PC-9 (cell line): ENCODE measurements at regions not wholly inside any gene's neighbourhood (a gene's known extent, or its start where the extent isn't known, plus 50 kb on each side); places are given as distances from the start of the nearest gene placed in this dataset.

Source experiments
- BruUV-seq: library from RNA; stranded (reverse); fragments of 400-500 nt; replicated peaks from 2 replicates; lab custom pipeline; 2021; lab: Mats Ljungman, UMichigan
- CTCF ChIA-PET: fragments of 300-600 bp; sonication (Branson Sonifier 250); formaldehyde crosslinking; loops from one replicate; lab custom pipeline; 2022; ENCODE audit warnings: antibody characterized with exemption; lab: Charles Lee
- POLR2A ChIA-PET: fragments of 300-600 bp; sonication (Branson Sonifier 250); formaldehyde crosslinking; loops from one replicate; lab custom pipeline; 2022; ENCODE audit warnings: antibody characterized with exemption; ENCODE audit not compliant: unreplicated experiment; lab: Charles Lee
- DNase-seq, 2 experiments: peaks; one replicate each; pipeline versions ENCODE4 v3.0.0 to v3.0.0-alpha.2; 2015 to 2022; ENCODE audit warnings: mixed read lengths in 1 of 2
- H2AFZ ChIP-seq: fragments of 200-600 bp; sonication (generic); 2 replicates; pipeline ENCODE4 v1.8.1; 2017; ENCODE audit warnings: antibody characterized with exemption
- H3F3A ChIP-seq: fragments of 200-600 bp; sonication (generic); 2 replicates; pipeline ENCODE4 v1.8.1; 2017; ENCODE audit warnings: antibody characterized with exemption, mild to moderate bottlenecking, low read depth; ENCODE audit not compliant: insufficient read depth
- H3K27ac ChIP-seq: fragments of 200-600 bp; sonication (generic); 2 replicates; pipeline ENCODE4 v1.6.1; 2016; ENCODE audit warnings: mixed run types
- H3K27me3 ChIP-seq: fragments of 200-600 bp; sonication (generic); 2 replicates; pipeline ENCODE4 v1.6.1; 2016; ENCODE audit warnings: low read depth, mixed run types; ENCODE audit not compliant: insufficient read depth
- H3K36me3 ChIP-seq: fragments of 200-600 bp; sonication (generic); 2 replicates; pipeline ENCODE4 v1.6.1; 2016; ENCODE audit warnings: low read depth, mixed run types
- H3K4me1 ChIP-seq: fragments of 200-600 bp; sonication (generic); replicated peaks from 2 replicates; pipeline ENCODE4 v1.6.1; 2016; ENCODE audit warnings: mixed run types; ENCODE audit not compliant: insufficient read depth
- H3K4me2 ChIP-seq: fragments of 200-600 bp; sonication (generic); 2 replicates; pipeline ENCODE4 v1.6.1; 2017; ENCODE audit warnings: mixed run types
- H3K4me3 ChIP-seq: fragments of 200-600 bp; sonication (generic); 2 replicates; pipeline ENCODE4 v1.6.1; 2016; ENCODE audit warnings: mixed run types
- H3K79me2 ChIP-seq: fragments of 200-600 bp; sonication (generic); 2 replicates; pipeline ENCODE4 v1.6.1; 2017; ENCODE audit warnings: low read depth, mixed run types
- H3K9me2 ChIP-seq: fragments of 200-600 bp; sonication (generic); 2 replicates; pipeline ENCODE4 v1.8.1; 2017; ENCODE audit warnings: mild to moderate bottlenecking; ENCODE audit not compliant: insufficient read depth
- H3K9me3 ChIP-seq: fragments of 200-600 bp; sonication (generic); 2 replicates; pipeline ENCODE4 v1.8.1; 2016; ENCODE audit warnings: low read depth; ENCODE audit not compliant: insufficient read depth
- H4K20me1 ChIP-seq: fragments of 200-600 bp; sonication (generic); 2 replicates; pipeline ENCODE4 v1.8.1; 2017; ENCODE audit not compliant: insufficient read depth
- CTCF ChIP-seq: fragments of 200-600 bp; sonication (generic); conservative IDR thresholded peaks from 2 replicates; pipeline ENCODE4 v1.6.1; 2017; ENCODE audit warnings: mixed run types, antibody characterized with exemption, mild to moderate bottlenecking, moderate library complexity
- EZH2 ChIP-seq: fragments of 200-600 bp; sonication (generic); IDR thresholded peaks from 2 replicates; pipeline ENCODE4 v1.8.0; 2017; ENCODE audit warnings: antibody characterized with exemption, low read depth
- intact Hi-C: fragments of 100-400 bp; cut with micrococcal nuclease; formaldehyde crosslinking; loops from one replicate; pipeline ENCODE4 v1.10.0; 2022; ENCODE audit not compliant: unreplicated experiment

GRCh38 chr13:73287831-73288230 lies 229.0 kb downstream of the KLF5 start:
- TF ChIP-seq EZH2 (no peak), CTCF (no peak)
- Histone ChIP-seq H3K4me2 (no peak overlapping the region), H3K36me3 (no peaks in the 10 kb centered on the region), H3K9me2 (no peaks in the 10 kb centered on the region; the same call in 1 of the 2 replicates), H3K4me3 (no peak overlapping the region), H3K4me1 (no peaks in the 10 kb centered on the region), H3K27me3 (no peaks in the 10 kb centered on the region), H3F3A (no peaks in the 10 kb centered on the region), H3K79me2 (no peaks in the 10 kb centered on the region), H2AFZ (no peak overlapping the region), H3K9me3 (0 out of 2 replicates have a peak, but pooled peaks cover 2% of the 10 kb centered on the region), H4K20me1 (no peaks in the 10 kb centered on the region), H3K27ac (no peak overlapping the region)
- intact Hi-C loops, result no loop called here
- no peak for DNase-seq
- CTCF ChIA-PET, result no interaction called here
- no TSS peak for BruUV-seq
- POLR2A ChIA-PET, result interaction anchor here (0.8 kb wide), 1 partner anchor 19 kb away, joined by 6 read pairs; no protein-coding TSS in a partner anchor

GRCh38 chr13:73286942-73287620 lies 228.3 kb downstream of the KLF5 start:
- intact Hi-C loops, result no loop called here
- ChIA-PET CTCF (no interaction called here), POLR2A (no interaction called here)
- no peak overlapping the region for H3K27ac ChIP-seq
- no peak overlapping the region for H3K4me2 ChIP-seq
- no peak for TF ChIP-seq EZH2
- TF ChIP-seq CTCF, result no peak
- H2AFZ ChIP-seq, result no peak overlapping the region
- 0 out of 2 replicates have a peak, but pooled peaks cover 2% of the 10 kb centered on the region for H3K9me3 ChIP-seq
- no peaks in the 10 kb centered on the region for H3K4me1 ChIP-seq
- H4K20me1 ChIP-seq, result no peaks in the 10 kb centered on the region
- DNase-seq, result no peak
- no peaks in the 10 kb centered on the region for H3F3A ChIP-seq
- H3K4me3 ChIP-seq, result no peak overlapping the region
- H3K9me2 ChIP-seq, result no peaks in the 10 kb centered on the region; the same call in 1 of the 2 replicates
- H3K36me3 ChIP-seq, result no peaks in the 10 kb centered on the region
- H3K79me2 ChIP-seq, result no peaks in the 10 kb centered on the region
- no TSS peak for BruUV-seq
- H3K27me3 ChIP-seq, result no peaks in the 10 kb centered on the region

- Histone ChIP-seq H3K4me2 (no peak overlapping the region), H3K4me3 (no peak overlapping the region), H3K27ac (no peak overlapping the region), H3K79me2 (no peaks in the 10 kb centered on the region), H4K20me1 (no peaks in the 10 kb centered on the region), H3K36me3 (no peaks in the 10 kb centered on the region), H3K9me2 (no peaks in the 10 kb centered on the region; the same call in 1 of the 2 replicates), H3K9me3 (0 out of 2 replicates have a peak, but pooled peaks cover 2% of the 10 kb centered on the region), H3F3A (no peaks in the 10 kb centered on the region), H3K4me1 (no peaks in the 10 kb centered on the region), H2AFZ (no peak overlapping the region), H3K27me3 (no peaks in the 10 kb centered on the region)
- no peak for DNase-seq
- BruUV-seq, result no TSS peak
- POLR2A ChIA-PET, result interaction anchor here (0.6 kb wide), 1 partner anchor 38 kb away, joined by 4 read pairs; no protein-coding TSS in a partner anchor
- intact Hi-C loops, result no loop called here
- CTCF ChIA-PET, result no interaction called here
- TF ChIP-seq EZH2 (no peak), CTCF (no peak)
Measured at GRCh38 chr13:73286177-73286576, 227.4 kb downstream of the KLF5 start.
